ENCODE measurements at regions not wholly inside any gene's neighbourhood (a gene's known extent, or its start where the extent isn't known, plus 50 kb on each side); places are given as distances from the start of the nearest gene placed in this dataset.

DNA sequence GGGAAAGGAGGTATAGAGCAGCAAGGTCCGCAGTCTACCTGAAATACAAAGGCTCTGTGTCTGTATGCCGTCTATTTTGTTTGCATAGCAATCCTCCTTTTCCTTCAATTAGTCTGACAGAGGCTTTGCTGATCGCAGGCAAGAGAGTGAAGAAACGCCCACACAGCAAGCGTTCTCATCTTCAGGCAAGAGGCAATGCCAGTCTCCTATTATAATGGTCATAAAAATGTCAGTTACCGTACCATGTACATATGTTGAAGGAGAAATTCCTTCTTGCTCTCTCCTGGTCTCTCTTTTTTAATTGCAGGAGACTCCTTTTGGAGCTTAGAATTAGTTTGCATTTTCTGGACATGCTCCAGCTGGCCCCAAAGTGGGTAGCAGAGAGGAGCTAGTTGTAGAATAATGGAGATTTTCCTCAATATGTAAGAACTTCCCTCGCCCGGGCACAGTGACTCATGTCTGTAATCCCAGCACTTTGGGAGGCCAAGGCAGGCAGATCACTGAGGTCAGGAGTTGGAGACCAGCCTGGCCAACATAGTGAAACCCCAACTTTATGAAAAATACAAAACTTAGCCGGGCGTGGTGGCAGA lies 139.5 kb downstream of the PFKFB3 start:
- DNase-seq (ENCODE audit: low read depth in 3 of 3), result no peak

DNA sequence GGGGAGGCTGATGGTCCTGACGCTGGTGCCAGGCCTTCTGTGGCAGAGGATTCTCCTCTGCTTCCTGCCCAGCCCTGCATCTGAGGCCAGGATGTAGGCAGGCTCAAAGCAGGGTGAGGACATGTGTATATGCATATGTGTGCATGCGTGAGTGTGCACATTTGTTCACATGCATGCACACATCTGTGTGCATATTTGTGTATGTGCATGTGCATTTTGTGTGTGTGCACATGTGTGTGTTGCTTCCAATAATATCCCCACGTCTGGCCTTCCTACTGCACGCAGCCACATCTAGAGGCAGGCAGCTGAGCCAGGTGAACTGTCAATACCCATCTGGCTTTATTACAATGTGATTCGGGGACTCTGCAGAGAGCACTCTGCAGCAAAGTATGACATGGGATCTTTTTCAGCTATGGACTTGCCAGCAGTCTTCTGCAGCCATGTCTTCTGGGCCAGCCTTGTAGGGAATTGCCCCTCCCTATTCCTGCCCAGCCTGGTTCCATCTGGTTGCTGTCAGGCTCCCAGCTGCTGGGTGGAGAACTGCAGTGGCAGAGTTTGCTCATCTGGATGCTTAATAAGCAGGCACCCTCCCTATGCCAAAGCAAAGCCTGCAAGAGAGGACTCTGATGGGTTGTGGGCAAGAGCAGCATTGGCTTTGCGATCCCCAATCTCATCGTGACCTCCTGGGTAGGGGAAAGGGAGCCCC lies 140.7 kb downstream of the PFKFB3 start:
- DNase-seq (ENCODE audit: low read depth in 3 of 3), result no peak

DNA sequence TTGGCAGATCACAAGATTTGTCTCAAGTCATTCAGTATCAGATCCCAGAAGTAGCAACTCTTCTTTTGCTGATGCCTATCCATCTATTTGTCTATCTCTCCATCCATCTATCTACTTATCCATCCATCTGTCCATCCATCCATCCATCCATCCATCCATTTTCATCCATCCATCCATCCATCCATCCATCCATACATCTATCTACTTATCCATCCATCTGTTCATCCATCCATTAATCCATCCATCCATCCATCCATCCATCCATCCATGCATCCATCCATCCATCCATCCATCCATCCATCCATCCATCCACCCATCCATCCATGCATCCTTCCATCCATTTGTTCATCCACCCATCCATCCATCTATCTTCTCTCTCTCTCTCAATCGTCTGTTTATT lies 142.7 kb downstream of the PFKFB3 start:
- no peak for DNase-seq (ENCODE audit: low read depth in 3 of 3)

DNA sequence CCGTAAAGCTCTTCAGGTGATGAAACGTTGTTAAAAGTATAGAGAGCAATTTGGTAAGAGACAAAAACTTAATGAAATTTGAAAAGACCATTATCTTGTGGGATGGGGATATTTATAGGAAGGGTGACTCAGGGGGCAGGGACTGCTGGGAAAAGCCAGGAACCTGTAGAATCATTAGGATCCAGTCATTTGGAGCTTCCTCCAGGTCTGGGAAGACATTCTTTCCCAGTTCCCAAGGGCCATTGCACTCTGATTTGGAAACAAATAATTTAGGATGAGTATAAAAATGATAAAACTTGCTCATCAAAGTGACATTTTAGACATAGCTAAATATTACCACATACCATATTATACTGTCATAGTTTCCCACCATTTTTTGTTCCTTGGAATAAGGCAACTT lies 143.9 kb downstream of the PFKFB3 start:
- no peak for DNase-seq (ENCODE audit: low read depth in 3 of 3)

DNA sequence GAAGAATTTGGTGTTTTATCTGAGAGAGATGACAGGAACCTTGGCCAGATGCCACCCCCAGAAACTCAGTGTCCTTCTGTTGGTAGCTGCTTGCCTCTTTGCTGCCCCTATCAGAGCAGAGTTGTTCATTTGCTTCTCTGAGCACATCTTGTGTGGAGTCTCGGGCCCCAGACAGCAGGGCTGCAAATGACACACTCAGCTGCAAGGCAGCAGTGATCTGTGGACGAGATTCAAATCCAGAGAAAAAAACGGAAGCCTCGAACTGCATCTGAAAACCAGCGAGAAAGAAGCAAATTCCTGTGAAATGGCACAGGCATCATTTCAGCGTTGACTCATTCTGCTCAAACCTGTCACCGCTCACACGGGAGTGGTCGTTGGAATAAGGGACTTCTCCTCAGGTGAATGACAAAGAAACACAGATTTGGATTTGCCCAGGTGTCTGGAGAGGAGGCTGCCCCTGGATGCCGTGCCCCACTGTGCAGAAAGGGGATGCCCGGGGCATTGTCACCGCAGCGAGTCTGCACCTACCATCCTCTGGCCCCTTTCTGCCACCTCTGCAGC lies 144.7 kb downstream of the PFKFB3 start:
- DNase-seq (ENCODE audit: low read depth in 3 of 3), result peak; percentile 36 to 69 (median 43)

DNA sequence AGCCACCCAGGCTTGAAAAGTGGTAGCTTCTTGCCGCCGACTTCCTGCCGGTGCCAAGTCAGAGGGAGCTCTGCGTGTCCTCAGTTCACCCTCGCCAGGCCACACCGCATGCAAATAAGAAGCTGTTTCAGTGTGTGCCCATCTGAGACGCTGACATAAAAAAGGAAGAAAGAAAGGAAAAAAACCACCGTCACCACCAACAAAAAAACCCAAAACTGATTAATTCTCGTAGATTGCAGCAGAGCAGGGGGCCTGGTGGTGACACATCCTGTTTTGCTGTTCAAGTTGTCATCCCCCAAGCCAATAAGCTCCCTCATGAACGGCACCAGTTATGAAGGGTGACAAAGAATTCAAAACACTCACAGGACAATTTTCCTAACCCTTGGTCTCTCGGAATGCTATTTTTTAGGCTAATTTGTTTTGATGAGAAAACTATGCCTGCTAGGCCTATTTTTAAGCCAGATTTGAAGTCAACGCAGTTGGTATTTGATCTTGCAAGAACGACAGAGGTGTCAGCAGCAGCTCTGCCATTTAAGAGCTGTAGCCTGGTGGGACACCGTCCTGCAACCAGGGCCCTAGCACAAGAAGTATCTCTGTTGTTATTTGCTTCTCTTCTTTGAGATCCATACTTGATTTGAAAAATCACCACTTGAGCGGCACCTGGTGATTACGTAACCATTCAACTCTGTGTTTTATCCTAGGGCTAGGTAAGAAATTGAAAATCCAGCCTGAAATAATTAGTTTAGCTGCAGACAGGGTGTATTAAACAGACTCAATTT lies 145.6 kb downstream of the PFKFB3 start:
- DNase-seq (ENCODE audit: low read depth in 3 of 3), result peak; percentile 55 to 86 (median 65)

DNA sequence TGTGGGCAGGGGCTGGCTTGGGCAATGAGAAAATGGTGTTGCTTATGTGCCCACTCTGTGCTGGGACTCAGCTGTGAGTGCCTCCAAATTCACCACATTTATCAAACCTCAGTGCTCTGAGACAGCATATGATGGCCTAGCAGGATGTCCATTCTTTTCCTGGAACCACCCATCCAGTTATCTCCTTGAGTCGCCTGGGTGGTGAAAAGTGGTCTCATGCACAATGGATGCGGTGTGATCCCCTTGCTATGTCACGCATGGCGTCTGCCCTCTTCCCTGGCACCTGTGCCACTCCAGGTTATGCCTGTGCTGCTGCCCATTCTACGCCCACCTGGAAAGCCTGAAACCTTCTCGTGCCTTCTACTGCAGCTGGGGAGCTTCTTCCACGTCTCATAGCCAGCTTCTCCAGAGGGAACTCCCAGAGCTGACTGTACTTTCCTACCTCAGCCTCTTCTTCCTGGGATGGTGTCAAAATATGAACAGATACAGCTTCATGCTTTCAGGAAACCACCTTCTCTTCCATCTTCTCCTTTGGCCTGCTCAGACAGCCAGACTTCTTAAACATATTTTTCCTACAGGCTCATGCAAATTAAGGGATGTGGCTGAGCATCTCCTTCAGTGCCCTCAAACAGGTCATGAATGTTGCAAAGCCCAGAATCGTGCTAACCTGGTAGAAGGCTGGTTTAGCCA lies 147.3 kb downstream of the PFKFB3 start:
- DNase-seq (ENCODE audit: low read depth in 3 of 3), result no peak

DNA sequence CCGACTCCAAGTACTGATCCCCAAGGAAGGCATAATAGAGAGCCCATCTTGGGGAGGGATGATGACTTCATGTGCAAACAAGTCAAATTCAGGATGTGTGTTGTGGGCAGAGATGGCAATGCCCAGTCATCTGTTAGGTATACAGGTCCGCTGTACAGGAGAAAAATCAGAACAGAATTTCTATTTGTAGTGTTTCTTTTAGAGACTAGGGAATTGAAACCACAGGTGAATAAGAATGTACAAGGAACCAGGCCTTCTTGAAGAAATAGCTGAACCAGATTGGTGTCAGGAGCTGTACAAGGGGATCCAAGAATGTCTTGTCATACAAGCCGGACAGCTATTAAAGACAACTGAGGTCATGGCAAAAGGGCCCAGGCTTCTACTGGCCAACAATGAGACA lies 147.9 kb downstream of the PFKFB3 start:
- no peak for DNase-seq (ENCODE audit: low read depth in 3 of 3)

DNA sequence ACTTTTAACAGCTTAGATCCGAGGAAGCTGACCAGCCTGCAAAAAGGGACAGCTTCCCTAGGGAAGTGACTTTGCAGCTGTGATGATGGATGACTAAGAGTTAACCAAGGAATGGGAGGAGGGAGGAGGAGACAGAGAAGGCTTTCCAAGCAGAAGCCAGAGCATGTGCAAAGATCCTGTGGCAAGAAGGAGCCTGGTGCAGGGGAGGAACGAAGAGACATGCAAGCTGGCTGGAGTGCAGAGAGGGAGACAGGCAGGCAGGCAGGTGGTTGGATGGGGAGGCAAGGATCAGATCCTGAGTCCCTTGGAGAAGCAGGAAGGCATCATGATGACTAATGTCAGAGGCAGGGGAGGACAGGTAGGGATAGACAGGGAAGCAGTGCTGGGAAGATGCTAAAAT lies 148.8 kb downstream of the PFKFB3 start:
- no peak for DNase-seq (ENCODE audit: low read depth in 3 of 3)

DNA sequence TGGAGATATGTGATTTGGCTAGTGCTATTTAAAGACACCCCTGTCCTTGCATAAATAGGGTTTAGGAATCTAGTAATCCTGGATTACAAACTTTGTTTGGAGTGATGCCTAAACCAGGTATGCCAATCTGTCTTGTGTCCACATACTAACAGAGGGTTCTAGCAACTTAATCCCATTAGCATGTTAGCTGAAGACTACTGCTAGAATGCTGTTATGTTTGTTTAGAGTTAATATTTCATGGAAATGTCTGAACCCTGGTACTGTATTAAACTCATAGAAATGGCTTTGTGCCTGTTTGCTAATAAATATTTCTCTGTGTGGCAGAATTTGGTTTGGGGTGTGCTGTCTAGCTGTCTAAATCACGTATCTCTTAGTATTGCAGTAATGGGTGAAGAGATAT lies 150.8 kb downstream of the PFKFB3 start:
- DNase-seq (ENCODE audit: low read depth in 3 of 3), result no peak

DNA sequence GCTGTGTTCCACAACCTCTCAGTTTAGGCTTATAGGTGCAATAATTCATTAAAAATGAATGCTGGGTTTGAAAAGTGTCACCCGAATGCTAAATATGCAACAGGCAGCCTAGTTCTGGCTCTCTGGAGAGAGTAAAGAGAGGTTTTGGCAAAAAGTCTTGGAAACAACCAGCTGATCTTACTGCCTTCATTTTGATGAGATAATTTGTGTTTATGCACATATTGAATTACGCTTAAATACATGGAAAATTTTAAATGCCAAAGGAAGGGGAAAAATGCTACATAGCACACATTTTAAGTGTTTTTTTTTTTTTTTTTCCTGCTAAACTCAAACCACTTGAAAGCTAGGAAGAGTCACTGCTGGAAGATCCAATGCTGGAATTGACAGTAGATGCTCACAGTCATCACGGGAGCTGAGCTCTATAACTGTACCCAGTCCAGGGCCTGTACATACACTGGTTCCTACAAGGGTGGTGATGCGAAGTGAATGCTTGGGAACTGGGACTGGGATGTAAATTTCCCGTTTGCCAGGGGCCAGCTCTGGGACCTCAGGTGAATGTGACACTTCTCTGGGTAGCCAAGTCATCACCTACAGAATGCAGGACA lies 151.5 kb downstream of the PFKFB3 start:
- no peak for DNase-seq (ENCODE audit: low read depth in 3 of 3)

DNA sequence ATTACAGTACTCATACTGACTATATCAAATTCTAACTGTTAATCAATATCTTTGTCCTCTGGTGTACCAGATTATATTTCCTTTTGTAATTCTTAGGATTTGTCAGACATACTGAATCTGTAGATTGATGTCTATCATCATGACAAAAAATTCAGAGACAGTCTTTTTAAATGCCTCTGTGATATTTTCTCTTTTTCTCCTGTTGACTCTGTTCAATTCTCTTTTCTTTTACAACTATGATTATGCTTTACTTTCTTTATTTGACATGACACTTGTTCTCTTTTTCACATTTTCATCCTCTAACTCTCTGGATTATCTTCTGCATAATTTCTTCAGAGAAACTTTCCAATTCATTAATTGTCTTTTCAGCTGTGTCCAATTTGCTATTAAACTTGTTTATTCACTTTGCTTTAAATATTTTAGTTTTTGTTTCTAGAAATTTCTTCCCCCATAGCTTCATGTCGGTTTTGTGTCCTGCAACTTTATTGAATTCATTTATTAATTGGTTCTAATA lies 153.6 kb downstream of the PFKFB3 start:
- no peak for DNase-seq (ENCODE audit: low read depth in 3 of 3)

DNA sequence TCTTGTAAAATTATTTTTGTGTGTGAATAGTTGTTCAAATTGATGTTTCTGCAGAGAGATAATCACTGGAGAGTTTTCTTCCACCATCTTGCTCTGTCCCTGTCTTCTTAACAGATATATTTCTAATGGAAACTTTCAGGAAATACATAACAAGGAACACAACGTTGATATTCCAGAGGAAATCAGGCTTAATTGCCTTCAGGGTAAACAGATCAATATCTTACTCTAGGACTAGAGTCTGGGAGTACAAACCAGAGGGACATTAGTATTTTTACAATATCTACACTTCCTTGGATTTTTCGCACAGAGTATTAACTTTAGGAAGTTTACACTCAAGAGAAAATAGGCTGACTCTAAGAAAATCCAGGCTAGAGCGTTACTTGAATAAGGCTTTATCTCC lies 159.1 kb downstream of the PFKFB3 start:
- DNase-seq (ENCODE audit: low read depth in 3 of 3), result no peak

DNA sequence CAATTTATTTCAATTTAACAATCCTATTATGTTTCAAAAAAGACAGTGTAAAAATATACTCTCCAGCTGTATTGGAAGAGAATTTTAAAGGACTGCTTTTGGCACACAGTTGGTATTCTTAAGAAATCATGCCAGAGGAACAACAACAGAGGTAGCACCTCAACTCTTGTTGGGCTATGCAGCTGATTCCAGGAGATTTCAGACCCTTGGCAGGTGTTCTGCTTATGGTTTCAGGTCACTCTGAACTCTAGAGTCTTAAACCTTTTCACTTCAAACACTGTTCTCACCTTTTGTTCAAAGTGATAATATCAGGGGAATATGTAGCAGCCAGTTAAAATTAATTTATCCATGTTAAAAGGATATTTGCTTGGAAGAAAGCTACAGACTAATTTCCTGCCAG lies 160.1 kb downstream of the PFKFB3 start:
- no peak for DNase-seq (ENCODE audit: low read depth in 3 of 3)

DNA sequence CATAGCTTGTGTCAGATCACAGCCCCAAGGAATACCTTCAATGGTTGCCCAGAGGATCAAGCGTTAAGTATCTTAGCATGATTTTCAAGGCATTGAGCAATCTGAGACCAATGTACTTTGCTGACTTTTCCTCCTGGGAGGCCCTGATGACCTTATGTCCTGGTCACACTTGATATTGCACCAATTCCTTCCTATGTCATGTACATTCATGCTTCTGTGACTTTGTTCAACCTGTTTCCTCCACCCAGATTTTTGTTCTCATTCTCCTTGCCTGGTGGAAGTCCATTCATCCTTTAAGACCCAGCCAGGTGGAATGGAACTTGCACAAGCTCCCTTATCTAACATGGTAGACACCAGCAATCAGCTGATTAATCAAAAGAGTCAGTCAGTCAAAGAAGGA lies 160.8 kb downstream of the PFKFB3 start:
- DNase-seq (ENCODE audit: low read depth in 3 of 3), result no peak

DNA sequence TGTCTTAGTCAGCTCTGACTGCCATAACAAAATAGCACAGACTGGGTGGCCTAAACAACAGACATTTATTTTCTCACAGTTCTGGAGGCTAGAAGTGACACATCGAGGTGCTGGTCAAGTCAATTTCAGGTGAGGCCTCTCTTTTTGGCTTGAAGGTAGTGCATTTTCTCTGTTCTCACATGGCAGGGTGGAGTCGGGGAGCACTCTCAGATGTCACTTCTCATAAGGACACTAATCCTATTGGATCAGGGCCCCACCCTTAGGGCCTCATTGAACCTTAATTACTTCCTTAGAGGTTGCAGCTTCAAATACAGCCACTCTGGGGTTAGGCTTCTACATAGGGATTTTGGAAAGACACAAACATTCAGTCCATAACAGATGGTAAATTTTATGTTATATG lies 161.6 kb downstream of the PFKFB3 start:
- no peak for DNase-seq (ENCODE audit: low read depth in 3 of 3)

DNA sequence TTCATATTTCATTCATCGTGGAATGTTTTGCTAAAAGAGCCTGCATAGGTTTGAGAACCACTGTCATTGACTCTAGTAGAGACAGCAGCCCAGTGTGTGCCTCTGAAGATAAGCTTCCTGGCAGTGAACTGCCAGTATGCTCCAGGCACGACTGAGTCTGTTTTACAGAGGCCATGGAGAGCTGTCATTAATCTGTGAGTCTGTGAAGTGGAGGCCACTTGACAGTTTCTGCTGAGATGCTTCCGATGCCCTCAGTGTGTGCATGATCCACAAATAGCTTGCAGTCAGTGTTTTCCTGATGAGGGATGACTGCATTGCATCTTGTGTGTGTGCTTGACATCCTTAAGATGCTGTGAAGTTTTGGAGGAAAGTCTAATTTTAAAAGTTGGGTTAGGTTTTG lies 162.2 kb downstream of the PFKFB3 start:
- DNase-seq (ENCODE audit: low read depth in 3 of 3), result no peak

DNA sequence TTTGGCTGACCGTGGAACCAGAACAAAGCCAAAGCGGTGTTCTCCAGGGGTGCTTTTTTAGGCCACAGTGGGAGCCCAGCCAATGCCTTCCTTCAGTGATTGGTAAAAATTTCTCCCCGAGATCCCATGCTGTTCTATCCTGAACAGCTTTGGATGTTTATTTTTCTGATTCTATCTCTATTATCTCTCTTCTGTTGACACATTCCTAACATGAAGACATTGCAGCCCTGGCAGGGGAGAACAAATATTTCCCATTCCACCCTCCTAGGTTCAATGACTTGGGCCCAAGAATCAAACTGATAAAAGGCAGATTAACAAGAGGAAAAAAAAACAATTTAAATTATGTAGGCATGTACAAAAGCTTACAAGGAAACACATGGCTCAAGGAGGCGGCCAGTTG lies 162.7 kb downstream of the PFKFB3 start:
- DNase-seq (ENCODE audit: low read depth in 3 of 3), result no peak

Measured in stimulated activated CD4-positive, alpha-beta T cell treated with anti-CD3 and anti-CD28 coated beads, TNF-alpha, amount 100 ng/mL, for 48 hours (primary cell).